AG04449 (cell line): ENCODE measurements at regions not wholly inside any gene's neighbourhood (a gene's known extent, or its start where the extent isn't known, plus 50 kb on each side); places are given as distances from the start of the nearest gene placed in this dataset.
A peak's percentile ranks its signal among the peaks of the same experiment; 100 is the strongest.

Experiments
- CTCF ChIA-PET: fragments of 350-600 bp; formaldehyde crosslinking; extraction: SDS; loops from one replicate; lab custom pipeline; 2021; ENCODE audit warnings: antibody characterized with exemption; lab: Yijun Ruan, JAX
- POLR2A ChIA-PET: fragments of 400-600, 350-600 bp; formaldehyde crosslinking; extraction: SDS; loops from one replicate; lab custom pipeline; 2020; ENCODE audit warnings: antibody characterized with exemption, inconsistent platforms; lab: Yijun Ruan, JAX
- DNase-seq: peaks from one replicate; pipeline ENCODE4 v3.0.0-alpha.2; 2010; ENCODE audit warnings: low read depth, low spot score
- H3K4me3 ChIP-seq: 2 replicates; pipeline ENCODE4 v1.5.1; 2011; ENCODE audit warnings: low read depth, mild to moderate bottlenecking, control low read depth, low read length
- TF ChIP-seq, protein P1 (sequence below): IDR thresholded peaks from one replicate; pipeline ENCODE4 v1.5.1; 2011; ENCODE audit warnings: mild to moderate bottlenecking, moderate library complexity, low read length, control low read depth, inconsistent platforms; ENCODE audit not compliant: insufficient read depth; ENCODE audit errors: missing control alignments

DNA sequence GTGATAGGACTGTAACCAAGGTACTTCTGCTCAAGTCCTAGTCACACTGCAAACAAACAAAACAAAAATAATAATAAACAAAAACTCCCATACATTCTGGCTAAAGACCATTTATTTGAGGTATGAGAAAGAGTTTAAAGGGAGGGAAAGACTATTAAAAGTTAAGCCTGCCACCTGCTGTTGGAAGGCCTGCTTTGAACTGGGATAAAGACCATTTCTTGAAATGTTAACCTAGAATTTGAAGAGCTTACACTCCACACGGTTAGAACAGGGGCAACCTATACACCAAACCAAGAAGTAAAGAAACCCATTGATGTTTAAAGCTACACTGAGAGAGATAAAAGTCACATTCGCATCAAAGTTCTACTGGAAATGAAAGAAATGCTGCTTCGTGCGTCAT lies 548.7 kb upstream of the DIPK2B start:
- ChIA-PET POLR2A (no interaction called here), CTCF (no interaction called here)
- no peak for DNase-seq
- TF ChIP-seq, protein P1, sequence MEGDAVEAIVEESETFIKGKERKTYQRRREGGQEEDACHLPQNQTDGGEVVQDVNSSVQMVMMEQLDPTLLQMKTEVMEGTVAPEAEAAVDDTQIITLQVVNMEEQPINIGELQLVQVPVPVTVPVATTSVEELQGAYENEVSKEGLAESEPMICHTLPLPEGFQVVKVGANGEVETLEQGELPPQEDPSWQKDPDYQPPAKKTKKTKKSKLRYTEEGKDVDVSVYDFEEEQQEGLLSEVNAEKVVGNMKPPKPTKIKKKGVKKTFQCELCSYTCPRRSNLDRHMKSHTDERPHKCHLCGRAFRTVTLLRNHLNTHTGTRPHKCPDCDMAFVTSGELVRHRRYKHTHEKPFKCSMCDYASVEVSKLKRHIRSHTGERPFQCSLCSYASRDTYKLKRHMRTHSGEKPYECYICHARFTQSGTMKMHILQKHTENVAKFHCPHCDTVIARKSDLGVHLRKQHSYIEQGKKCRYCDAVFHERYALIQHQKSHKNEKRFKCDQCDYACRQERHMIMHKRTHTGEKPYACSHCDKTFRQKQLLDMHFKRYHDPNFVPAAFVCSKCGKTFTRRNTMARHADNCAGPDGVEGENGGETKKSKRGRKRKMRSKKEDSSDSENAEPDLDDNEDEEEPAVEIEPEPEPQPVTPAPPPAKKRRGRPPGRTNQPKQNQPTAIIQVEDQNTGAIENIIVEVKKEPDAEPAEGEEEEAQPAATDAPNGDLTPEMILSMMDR: no peak
- no peak overlapping the region for H3K4me3 ChIP-seq

DNA sequence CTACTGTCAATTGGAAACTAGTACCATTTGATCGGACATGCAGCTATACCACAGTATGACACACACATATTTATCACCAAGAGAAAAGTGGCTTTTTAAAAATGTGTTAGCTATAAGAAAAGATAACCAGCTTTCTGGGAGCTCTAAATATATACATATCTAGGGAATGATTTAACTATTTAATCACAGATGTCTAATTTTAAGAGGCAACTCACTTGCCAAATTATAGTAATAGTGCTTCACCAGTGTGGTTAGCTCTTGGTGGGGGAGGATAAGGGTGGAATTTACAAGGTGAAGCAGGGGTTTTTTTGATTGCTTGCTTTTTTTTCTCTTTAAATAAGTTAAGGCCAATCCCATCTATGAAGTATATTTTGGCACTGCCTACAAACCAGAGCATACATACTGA lies 547.7 kb upstream of the DIPK2B start:
- POLR2A ChIA-PET: no interaction called here
- TF ChIP-seq, protein P1: no peak
- no peak for DNase-seq
- no peak overlapping the region for H3K4me3 ChIP-seq
- CTCF ChIA-PET: no interaction called here

DNA sequence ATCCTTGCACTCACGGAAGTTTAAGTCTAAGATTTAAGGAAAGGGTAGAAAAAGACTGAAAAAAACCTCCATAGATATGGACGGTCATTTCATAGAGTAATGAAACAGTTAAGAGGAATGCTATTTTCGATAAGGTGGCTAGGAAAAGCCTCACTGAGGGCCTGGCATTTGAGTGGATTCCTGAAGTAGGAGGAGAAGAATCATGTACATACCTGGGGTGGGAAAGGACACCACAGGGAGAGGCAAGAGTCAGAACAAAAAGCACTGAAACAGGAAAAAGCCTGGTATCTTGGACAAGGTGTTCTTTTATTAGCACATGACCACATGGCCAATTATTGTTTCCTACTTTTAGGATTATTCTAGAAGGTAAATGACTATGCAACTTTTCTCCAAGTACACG lies 547.2 kb upstream of the DIPK2B start:
- CTCF ChIA-PET: no interaction called here
- no peak for DNase-seq
- POLR2A ChIA-PET: no interaction called here
- TF ChIP-seq, protein P1: no peak
- no peak overlapping the region for H3K4me3 ChIP-seq

DNA sequence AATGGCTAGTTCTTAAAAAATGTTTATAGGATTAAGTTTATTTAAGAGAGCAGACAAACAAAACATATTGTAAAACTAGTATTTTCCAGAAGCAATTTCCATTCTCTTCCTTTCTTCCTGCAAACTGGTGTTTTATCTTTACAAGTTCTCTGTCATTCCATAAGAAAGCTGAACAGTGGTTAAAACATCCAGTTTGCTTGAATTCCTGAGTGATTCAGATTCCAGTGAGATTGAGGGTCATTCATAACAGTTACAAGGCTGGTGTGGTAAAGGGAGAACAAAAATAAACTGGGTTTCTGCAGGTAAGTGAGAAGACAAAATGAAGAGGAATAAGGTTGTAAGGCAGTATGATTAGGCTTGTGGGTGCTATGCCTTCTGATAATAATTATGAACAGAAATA lies 544.8 kb upstream of the DIPK2B start:
- CTCF ChIA-PET: interaction anchor here (1.1 to 1.6 kb wide), 2 partner anchors 36 to 423 kb away, joined by 3 to 4 read pairs; no protein-coding TSS in a partner anchor
- TF ChIP-seq, protein P1: no peak
- POLR2A ChIA-PET: no interaction called here
- no peak overlapping the region for H3K4me3 ChIP-seq
- no peak for DNase-seq

DNA sequence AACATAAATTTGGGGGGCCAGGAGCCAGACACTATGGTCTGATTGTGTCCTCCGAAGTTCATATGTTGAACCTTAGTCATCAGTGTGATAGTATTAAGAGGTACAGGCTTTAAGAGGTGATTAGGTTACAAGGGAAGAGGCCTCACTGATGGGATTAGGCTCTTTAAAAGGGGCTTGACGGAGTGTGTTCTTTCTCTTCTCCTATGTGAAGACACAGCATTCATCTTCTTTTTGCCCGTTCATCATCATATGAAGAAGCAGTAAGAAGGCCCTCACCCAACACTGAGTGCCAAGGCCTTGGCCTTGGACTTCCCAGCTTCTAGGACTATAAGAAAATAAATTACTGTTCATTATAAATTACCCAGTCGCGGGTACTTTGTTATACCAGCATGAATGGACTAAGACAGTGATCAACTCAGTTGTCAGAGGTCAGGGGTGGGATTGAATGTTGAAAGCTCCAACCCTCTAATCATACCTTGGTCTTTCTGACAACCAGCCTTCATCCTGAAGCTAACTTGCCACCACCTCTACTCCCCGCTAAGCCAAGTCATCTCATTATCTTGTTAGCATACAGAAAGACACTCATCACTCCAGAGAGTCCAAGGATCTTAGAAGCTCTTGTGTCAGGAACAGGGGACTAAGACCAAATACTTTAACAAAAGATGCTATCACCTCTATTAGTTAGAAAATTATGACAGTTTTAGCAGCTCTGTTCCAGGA lies 543.4 kb upstream of the DIPK2B start:
- POLR2A ChIA-PET: interaction anchor here (0.8 to 2.1 kb wide), 4 partner anchors 15 to 229 kb away, joined by 3 to 7 read pairs (median 4); no protein-coding TSS in a partner anchor
- CTCF ChIA-PET: interaction anchor here (1.6 kb wide), 1 partner anchor 35 kb away, joined by 4 read pairs; no protein-coding TSS in a partner anchor
- TF ChIP-seq, protein P1: no peak
- DNase-seq: no peak
- no peak overlapping the region for H3K4me3 ChIP-seq

DNA sequence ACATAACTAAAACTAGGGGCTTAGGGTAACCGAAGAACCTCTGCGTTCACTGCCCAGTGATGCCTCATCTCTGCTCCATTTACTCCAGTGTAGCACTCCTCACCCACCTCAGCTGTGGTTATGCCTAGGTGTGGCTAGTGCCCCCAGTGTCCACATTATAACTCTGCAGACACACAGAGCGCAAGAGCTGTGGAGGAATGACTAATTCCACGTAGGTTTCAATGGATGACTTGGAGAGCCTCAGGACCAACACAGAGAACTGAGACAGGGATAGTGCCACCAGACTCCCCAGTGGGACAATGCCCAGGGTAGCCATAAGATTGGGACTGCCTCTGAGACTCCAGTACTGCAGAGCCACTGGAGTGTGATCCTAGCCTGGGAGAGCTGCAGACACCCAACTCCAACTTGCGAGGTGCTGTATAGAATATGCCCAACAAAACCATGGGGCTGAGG lies 542.4 kb upstream of the DIPK2B start:
- CTCF ChIA-PET: interaction anchor here (0.7 kb wide), 1 partner anchor 228 kb away, joined by 3 read pairs; no protein-coding TSS in a partner anchor
- POLR2A ChIA-PET: interaction anchor here (0.9 to 2.1 kb wide), 5 partner anchors 16 to 228 kb away, joined by 3 to 7 read pairs (median 4); no protein-coding TSS in a partner anchor
- no peak overlapping the region for H3K4me3 ChIP-seq
- TF ChIP-seq, protein P1: peak; percentile 28
- DNase-seq: no peak
